Epithelial cell of proximal tubule (primary cell): ENCODE measurements at regions not wholly inside any gene's neighbourhood (a gene's known extent, or its start where the extent isn't known, plus 50 kb on each side); places are given as distances from the start of the nearest gene placed in this dataset.

Experiments
- DNase-seq: peaks from one replicate; pipeline ENCODE4 v3.0.0-alpha.2; 2011; ENCODE audit warnings: low read depth
- H3K4me3 ChIP-seq: 2 replicates; pipeline ENCODE4 v1.5.1; 2011; ENCODE audit warnings: low read depth, mild to moderate bottlenecking, low read length
- TF ChIP-seq, protein P1 (sequence below): conservative IDR thresholded peaks from 2 replicates; pipeline ENCODE4 v1.5.1; 2012; ENCODE audit warnings: low read depth, mild to moderate bottlenecking, low read length

DNA sequence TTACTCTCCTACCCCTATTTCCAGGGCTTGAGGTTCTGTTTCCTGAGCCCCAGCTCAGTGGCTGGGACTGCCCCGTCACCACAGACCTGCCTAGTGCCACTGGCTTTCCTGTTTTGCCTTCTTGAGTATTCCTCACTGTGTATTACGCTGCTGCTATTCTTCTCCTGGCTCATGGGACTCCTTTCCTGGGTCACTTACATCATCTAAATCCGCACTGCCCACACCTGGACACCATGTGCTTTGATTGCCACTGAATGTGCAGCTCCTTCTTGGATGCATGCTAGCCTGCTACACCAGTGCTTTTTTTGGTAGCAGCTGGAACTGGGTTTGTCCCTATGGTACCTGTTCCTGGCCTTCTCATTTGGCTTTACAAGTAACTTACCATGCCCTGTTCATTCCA is 96.6 kb upstream of the PTPRM start:
- no peak overlapping the region for H3K4me3 ChIP-seq
- TF ChIP-seq, protein P1, sequence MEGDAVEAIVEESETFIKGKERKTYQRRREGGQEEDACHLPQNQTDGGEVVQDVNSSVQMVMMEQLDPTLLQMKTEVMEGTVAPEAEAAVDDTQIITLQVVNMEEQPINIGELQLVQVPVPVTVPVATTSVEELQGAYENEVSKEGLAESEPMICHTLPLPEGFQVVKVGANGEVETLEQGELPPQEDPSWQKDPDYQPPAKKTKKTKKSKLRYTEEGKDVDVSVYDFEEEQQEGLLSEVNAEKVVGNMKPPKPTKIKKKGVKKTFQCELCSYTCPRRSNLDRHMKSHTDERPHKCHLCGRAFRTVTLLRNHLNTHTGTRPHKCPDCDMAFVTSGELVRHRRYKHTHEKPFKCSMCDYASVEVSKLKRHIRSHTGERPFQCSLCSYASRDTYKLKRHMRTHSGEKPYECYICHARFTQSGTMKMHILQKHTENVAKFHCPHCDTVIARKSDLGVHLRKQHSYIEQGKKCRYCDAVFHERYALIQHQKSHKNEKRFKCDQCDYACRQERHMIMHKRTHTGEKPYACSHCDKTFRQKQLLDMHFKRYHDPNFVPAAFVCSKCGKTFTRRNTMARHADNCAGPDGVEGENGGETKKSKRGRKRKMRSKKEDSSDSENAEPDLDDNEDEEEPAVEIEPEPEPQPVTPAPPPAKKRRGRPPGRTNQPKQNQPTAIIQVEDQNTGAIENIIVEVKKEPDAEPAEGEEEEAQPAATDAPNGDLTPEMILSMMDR = no peak

DNA sequence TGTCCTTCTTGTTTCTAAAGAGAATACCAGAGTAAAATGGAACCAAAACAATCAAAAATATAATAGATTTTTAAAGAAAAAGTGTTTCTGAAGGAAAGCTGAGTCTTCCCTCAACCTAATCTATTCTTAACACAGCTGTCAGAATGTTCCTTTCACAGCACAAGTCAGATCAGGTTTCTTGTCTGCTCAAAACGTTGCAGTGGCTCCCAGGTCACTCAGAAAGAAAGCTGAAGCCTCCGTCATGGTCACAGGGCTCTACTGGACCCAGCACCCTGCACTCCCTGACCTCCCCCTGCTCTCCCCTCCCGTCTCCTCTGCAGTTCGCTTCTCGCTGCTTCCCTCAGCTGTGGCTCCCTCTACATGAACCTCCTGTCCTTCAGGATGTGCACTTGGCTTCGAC is 90.7 kb upstream of the PTPRM start:
- no peak overlapping the region for H3K4me3 ChIP-seq
- no peak for DNase-seq
- TF ChIP-seq, protein P1 = no peak

More for the DNA sequence above, 96.6 kb upstream of the PTPRM start:
- no peak for DNase-seq

DNA sequence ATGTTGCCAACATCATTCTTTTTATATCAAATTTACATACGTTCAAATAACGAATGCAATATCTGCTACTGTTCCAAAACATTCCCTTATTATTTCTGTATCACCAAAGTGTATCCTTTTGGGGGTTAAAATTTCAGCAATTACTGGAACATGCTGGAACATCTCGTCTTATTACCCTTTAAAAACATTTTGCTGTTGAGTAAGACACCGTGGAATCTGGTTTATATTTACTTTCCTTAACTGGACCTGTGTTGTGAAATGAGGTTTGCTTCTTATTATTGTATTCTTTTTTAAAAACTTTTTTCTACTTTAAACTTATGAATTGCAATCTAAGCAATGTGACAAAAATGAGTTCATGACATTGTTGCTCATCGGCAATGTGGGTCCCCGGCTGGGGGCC is 87.4 kb upstream of the PTPRM start:
- no peak overlapping the region for H3K4me3 ChIP-seq
- DNase-seq = no peak
- TF ChIP-seq, protein P1 = no peak

DNA sequence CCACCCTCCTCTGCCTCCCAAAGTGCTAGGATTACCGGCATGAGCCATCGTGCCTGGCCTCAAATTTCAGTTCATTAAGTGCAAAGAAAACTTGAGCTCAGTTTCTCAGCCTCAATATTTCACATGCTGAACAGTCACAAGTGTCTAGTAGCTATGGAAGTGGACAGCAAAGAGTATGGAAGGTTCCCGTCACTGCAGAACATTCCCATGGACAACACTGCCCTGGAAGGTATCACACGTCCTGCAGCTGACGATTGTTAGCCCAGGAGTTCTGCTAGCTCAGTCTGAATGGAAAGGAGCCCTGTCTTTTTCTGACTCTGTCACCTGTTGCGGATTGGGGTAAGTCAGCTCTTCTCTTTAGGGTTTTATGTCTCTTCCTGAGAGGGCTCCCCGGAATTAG is 86.2 kb upstream of the PTPRM start:
- H3K4me3 ChIP-seq = no peak overlapping the region
- TF ChIP-seq, protein P1 = no peak
- no peak for DNase-seq

DNA sequence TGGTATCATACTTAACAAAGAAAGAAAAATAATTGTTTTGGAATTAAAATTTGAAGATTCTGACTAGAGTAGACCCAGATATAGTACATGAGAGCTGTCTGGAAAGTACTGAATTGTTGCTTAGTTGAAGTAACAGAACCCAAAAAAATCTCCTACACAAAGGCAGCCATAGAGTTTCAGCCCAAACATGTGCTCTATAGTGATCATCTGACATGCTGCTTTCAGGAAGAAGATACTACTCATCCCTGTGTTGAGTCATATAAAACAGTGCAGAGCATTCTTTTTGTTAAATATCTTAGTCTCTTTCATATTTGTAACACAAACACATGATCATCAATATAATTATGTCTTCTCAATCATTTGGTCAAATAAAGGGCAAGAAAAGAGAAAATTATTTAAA is 84.8 kb upstream of the PTPRM start:
- no peak overlapping the region for H3K4me3 ChIP-seq
- DNase-seq = no peak
- TF ChIP-seq, protein P1 = no peak

DNA sequence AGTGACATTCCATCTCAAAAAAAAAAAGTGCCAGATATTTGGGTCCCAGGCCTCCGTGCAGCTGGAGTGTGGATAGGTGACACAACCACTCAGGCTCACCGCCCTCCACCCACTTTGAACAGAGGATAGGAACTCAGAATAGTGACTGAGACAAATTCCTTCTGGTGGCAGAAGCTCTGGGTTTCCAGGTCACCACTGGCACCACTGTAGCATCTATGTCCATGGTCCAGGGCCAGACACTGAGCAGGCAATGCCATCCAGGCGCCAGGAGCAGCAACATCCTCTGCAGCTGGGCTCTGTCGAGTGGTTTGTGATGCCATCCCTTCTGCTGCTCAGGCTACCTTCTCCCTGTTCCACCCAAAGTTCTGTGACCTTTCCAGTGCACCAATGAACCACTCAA is 81.5 kb upstream of the PTPRM start:
- no peak overlapping the region for H3K4me3 ChIP-seq
- DNase-seq = no peak
- TF ChIP-seq, protein P1 = no peak

DNA sequence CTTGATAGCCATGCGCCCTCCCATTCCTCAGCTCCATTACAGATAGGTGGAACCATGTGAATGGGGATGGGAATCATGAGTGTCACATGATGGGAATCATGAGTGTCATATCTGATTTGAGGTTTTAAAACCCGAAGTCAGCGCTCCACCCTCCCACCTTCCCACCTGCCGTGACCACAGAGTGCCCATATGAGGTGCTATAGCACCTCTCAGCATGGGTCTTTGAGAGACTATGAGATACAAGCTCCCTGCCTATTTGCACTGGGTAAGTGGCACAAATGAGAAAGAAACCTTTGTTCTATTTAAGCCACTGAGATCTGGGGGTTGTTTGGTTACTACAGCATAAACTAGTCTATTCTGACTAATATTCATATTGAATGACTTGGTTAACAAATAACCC is 78.5 kb upstream of the PTPRM start:
- DNase-seq = no peak
- TF ChIP-seq, protein P1 = peak; percentile 50
- no peak overlapping the region for H3K4me3 ChIP-seq
